Dedifferentiated amniotic fluid mesenchymal stem cell (primary cell): ENCODE measurements at regions not wholly inside any gene's neighbourhood (a gene's known extent, or its start where the extent isn't known, plus 50 kb on each side); places are given as distances from the start of the nearest gene placed in this dataset.

Source experiments
- DNase-seq: peaks from one replicate; pipeline ENCODE4 v3.0.0-alpha.2; 2016; ENCODE audit errors: extremely low spot score

DNA sequence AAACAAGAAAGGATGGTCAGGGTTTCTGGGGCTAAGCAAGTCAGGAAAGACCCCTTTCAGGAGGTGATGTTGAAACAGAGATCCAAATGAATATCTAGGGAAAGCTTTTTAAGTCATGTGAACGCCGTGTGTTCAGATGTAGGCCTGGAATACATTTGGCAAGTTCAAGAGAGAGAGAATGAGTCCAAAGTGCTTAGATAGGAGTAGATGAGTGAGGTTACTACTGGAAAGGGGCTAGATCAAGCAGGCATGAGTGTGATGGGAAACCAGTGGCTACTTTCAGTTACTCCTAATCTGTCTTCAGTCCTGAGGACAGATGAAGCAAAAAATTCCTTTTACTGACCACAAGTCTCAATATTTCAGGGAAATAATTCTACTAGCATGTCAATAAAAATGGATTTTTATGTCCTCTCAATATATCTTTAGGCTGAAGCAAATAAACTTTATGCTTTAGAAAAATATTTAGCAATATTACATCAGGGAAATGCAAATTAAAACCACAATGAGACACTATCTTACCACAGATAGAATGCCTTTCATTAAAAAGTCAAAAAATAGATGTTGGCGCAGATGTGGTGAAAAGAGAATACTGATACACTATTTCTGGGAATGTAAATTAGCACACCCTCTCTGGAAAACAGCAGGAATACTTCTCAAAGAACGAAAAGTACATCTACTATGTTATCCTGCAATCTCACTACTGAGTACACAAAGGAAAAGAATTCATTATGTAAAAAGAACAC is 1085.0 kb upstream of the TENM4 start:
- no peak for DNase-seq

DNA sequence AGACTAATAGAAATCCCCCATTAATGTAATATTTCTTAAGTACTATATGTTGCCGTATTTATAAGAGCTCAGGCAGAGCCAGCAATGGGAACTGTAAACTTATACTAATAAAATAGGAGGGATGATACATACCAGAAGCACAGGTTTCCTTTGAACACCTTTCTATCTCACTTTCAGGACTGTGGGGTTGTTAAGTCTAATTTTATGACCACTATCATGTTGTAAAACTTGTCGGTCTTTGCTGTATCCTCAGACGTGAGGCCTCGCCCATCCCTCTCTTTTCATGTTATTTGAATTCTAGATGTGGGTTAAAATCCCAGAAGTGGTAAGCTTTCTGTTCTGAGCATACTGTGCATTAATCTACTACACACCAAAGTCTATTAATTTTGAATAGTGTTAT is 1083.5 kb upstream of the TENM4 start:
- no peak for DNase-seq

DNA sequence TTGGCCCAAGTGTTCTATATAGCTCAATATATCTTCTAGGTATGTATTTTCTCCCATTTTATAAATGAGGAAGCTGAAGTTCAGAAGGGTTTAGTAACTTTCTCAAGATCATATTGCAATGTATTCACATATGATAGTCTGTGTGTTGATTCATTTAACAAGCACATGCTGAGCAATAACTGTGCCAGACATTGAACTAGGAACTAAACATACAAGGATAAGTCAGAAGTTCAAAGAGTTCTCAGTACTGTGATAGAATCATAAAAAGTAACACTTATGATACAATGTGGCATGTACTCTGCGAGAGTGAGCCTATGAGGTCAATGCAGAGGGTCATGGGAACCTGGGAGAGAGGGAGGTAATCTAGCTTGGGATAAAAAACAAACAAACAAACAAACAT is 1082.2 kb upstream of the TENM4 start:
- no peak for DNase-seq

DNA sequence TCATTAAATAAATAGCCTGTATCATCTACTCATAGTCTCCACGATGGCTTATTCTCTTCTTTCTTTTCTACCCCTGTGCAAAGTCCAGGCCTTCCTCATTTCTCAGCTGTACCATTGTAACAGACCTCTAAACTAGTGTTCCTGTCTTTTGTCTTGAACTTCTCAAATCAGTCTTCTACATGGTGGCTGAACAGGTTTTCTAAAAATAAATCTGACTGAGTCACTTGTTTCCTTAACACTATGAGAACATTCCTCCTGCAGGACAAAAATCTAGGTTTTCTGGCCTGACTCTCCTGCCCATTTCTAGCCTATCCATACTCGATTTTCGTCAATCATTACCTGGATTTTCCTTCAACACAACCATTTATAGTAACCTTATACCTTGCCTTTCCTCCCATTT is 1080.8 kb upstream of the TENM4 start:
- DNase-seq = no peak

DNA sequence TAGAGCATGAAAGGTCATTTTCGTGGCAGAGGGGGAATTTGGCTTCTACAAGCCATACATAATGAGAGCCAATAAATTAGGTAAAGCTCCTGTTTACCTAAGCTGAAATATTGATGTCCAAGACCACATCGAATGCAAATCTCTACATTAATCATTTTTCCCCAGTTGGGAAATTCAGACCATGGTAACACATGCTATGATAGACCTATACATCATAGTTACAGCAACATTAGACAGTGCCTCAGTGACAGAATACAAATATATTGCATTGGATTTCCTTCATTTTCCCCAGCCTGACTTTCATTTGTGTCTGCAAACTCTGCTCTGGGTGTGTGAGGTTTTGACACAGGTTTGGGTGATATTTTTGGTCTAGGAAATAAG is 1079.7 kb upstream of the TENM4 start:
- no peak for DNase-seq

DNA sequence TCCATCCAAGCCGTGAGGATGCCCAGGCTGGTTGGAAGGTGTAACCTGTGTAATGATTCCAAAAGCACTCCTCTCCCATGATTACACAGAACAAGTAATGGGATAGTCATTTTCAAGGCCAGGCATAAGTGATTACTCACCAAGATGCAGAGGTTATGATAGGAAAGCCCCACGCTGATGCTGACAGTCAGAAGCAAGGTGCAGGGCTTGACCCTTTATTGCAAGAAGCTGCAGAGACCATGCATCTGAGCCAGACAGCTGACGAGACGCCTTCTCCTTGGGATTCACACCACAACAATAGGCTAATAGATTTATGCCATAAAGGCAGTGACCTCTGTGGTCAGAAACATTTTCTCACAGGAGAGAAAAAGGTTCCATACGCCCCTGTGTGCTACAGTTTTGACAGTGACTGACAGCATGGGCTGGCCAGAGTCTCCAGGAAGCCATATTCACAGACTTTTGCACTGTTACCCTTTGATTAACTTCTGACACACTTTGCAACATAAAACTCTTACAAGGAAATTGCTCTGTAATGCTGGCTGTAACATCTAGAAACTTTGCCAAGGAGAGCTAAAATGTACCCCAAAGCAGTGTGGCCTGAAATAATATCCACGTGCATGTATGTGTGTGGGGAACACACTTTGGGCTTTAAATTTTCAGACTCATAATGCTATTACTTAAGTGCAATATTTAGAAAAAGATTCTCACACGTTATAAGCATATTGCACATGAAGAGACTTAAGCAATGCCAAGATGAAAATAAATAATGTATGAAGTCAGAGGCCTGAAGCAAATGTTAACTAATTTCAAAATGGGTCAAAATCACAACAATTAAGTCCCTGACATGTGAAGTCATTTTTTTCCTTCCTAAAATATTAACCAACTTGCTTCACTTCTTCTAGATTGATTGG is 1079.0 kb upstream of the TENM4 start:
- DNase-seq = no peak

DNA sequence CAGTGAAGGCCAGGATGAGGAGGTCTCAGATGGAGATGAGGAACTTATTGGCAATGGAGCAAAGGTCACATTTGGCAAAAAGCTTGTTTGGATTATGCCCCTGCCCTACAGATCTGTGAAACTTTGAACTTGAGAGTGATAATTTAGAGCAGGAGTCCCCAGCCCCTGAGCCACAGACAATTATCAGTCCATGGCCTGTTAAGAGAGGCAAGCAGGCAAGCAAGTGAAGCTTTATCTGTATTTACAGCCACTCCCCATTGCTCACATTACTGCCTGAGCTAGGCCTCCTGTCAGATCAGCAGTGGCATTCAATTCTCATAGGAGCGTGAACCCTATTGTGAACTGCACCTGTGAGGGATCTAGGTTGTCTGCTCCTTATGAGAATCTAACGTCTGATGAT is 1076.9 kb upstream of the TENM4 start:
- no peak for DNase-seq

DNA sequence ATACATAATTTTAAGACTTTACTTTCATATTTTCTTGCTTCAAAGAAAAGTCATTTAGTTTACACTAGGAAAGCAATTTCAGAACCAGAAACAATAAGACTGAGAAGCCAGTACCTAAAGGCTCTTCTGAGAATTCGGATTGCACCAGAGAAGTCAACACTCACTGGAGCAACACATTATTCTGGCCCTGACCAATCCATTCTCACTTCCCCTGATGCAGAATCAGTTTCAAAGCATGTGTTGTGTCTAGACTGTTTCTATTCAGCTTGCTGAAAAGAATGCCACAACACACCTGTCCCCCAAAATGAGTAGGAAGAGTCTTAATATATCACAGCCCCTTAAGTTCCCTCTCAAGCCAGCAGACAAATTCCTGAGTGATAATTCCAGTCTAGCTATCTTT is 1074.3 kb upstream of the TENM4 start:
- no peak for DNase-seq

DNA sequence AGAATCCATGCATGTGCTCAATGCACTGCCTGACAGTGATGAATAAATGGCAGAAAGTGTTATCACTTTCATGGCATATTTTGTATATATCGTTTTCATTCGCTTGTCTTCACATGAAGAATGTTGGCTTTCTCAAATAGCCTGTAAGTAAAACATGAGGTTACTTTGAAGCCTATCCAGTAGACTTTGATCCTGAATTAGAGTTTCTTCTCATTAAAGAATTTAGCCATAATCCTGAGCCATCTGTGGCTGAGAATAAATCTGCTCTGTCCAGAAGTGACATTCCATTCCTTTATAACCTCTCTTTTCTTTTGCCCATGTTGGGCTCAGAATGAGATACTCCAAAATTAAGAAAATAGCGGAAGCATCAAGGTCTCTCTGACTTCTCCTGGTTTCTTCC is 1071.7 kb upstream of the TENM4 start:
- DNase-seq = no peak

DNA sequence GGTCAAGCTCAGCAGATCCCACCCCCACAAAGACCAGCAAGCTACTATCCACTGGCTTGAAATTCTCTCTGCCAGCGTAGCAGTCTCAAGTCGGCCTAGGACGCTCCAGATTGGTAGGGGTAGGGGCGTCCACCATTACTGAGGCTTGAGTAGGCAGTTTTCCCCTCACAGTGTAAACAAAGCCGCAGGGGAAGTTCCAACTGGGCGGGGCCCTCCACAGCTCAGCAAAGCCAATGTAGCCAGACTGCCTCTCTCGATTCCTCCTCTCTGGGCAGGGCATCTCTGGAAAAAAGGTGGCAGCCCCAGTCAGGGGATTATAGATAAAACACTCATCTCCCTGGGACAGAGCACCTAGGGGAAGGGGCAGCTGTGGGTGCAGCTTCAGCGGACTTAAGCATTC is 1064.9 kb upstream of the TENM4 start:
- DNase-seq = no peak

DNA sequence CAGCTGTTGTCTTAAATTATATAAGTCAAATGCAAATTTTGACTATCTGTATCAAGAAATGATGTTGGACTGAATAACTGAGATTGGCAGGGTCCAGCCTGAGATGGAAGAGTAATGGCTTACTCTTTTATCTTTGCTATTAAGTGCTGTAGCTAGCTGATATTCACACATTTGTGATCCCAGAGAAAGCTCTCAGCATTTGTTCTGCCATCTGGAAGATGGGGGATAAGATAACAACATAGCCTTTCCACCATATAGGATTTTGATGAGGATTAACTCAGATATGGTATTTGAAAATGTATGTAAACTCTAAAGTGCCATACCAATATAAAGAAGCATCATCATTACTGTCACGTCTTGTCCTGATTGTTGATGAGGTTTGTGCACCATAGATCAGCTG is 1063.2 kb upstream of the TENM4 start:
- no peak for DNase-seq

DNA sequence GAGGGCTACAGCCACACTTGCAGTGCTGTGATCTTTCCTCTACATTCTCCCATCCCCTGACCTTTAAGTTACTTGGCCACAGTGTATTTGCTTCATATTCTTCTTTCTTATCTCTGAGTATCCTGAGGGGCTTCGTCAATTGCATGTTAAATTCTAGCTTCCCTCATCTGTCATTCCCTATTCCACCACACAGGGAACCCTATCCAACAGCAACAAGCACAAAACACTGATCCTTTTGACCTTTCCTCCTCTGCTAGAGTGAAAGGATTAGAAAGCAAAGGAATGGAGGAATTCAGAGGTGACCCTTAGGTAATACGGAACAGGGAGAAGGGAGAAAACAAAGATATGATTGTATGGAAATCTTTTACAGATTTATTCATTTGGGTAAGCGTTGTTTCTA is 1061.7 kb upstream of the TENM4 start:
- DNase-seq = no peak

DNA sequence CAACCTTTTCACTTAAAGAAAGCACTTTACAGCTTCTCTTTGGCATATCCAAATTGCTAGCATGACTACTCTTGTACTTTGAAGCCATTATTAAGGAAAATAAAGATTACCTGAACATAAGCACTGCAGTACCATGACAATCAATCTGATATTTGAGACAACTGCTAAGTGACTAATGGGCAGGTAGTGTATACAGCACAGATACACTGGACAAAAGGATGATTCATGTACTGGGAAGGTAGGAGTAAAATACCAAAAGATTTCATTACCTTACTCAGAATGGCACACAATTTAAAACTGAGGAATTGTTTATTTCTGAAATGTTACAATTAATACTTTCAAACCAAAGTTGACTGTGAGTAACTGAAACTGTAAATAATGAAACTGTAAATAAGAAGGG is 1054.3 kb upstream of the TENM4 start:
- no peak for DNase-seq

DNA sequence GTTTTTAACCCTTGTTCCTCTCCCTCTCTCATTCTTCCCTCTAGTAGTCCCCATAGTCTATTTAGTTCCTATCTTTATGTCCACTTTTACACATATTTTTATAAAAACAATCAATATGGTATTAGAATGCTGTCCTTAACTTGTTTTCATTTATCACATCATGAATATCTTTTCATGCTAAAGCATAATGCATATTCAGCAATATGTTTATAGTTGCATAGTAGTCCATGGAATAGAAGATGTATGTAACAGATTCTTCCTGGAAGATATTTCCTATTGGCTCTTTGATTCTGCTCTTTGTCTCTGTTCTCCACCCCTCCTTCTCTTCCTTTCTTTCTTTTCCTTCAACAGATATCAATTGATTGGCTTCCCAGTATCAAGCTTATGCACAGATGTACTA is 1047.1 kb upstream of the TENM4 start:
- DNase-seq = no peak

DNA sequence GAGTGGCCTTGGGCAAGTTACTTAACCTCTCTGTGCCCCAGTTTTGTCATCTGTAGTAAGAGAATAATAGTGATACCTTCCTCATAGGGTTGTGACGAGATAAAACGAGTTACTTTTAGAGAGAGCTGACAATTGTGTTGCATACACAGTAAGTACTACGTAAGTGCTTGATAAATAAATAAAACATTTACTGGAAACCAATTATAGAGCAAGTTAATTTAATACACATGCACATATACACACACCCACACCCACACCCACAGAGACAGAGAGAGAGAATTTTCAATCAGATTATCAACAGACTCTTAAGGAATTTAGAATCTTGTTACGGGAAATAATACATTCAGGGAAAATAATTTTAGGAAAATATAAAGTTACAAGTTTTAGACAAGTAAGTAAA is 1045.8 kb upstream of the TENM4 start:
- no peak for DNase-seq

DNA sequence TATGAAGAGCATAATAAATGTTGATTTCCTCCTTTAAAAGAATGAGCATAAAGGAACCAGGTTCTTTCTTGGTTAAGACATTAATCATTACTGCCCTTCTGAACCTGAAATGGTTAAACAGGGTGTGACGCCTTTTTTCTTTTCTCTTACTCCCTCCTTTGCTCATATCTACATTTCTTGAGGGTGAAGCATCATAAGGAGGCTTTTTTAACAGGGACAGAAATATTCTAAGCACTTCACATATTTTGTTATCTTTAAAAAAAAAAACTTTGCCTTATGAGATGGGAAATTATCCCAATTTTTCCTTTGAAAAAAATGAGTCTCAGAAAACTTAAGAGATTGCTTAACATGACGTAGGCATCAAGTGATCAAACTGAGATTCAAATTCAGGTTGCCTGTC is 1036.3 kb upstream of the TENM4 start:
- DNase-seq = no peak

DNA sequence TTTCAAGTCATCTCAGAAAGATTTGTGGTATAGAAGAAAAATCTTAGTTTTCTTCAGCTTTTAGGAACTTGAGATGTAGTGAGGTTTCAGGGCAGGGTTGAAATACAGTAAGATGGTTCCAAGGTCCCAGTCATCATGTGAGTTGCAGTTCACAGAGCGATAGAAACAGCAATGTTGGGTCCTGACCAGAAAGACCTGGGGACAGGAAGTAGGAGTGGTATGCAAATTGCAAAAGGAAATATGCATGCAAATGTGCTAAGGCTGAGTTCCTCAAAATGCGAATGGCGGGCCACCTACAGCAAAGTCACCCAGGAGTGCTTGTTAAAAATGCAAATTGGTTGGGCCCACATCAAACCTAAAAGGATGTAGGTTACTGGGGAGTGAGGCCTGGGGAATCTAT is 1032.7 kb upstream of the TENM4 start:
- no peak for DNase-seq

DNA sequence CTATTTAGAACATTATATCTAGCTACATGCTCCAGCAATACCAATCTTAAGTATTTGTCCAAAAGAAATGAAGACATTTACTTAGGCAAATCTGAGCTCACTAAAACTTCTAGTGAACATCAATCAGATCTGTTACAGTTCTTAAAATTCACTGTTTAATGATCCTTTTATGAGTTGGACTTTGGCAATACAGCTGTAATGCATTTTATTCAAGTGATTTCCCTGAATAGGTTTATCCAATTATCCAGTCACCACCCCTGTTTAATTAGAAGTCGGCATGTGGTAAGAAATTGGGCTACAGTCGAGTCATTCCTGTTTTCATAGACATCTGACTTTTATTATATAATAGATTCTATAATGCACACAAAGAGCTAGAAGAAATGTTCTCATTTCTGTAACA is 1029.0 kb upstream of the TENM4 start:
- no peak for DNase-seq

DNA sequence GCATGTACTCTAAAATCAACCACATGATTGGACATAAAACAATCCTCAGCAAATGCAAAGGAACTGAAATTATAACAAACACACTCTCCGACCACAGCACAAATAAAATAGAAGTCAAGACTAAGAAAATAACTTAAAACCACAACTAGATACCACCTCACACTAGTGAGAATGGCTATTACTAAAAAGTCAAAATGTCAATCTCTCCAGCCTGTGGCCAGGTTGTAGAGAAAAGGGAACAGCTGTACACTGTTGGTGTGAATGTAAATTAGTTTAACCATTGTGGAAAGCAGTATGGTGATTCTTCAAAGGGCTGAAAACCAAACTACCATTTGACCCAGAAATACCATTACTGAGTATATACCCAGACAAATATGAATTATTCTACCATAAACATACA is 1025.7 kb upstream of the TENM4 start:
- DNase-seq = no peak

DNA sequence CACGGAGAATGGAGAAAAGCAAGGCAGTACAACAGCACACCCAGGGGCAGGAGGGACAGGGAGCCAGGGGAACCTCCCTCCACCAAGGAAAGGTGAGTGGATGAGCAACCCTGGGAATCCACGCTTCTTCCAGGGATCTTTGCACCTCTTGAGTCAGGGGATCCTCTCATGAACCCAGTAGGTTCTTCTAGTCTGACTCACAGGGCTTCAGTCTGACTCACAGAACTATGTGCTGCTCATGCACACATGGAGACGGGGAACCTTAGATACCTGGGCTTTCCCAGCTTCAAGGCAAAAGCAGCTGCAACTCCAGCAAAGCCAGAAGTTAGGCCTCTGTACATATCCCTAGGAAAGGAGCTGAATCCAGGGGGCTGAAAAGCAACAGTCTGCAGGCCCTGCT is 1021.4 kb upstream of the TENM4 start:
- no peak for DNase-seq

DNA sequence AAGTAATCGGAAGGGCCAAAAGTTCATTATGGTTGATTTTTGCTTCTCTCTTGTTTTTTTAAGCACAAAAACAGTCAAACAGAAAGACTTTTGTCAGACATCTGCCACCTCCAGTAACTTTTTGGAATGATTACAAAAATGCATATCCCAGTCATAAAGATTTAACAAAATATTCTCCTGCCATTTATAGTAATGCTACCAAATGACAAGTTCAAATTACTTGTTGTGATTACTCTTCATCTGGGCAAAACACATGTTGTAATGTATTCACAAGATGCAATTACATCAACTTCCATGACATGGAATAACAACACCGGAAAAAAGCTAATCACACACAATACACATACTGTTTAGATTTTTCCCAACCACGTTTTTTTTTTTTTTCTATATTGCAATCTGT is 1017.5 kb upstream of the TENM4 start:
- no peak for DNase-seq

DNA sequence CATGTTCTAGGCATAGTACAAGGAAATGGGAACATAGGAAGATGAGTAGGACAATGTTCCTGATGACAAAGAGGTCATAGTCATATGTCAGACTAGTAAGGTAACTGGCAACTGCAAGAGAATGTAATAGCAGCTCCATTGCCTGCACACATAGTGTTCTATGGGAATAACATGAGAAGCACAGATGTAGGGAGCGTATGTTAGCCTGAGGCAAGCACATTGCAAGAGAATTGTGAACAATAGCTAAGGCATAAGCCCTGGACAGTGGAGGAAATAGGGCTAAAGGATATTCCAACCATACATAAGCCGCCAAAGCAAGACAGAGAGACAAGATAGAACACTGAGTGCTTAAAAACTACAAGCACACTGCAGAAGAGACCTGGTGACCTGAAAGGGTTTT is 1017.0 kb upstream of the TENM4 start:
- DNase-seq = no peak

DNA sequence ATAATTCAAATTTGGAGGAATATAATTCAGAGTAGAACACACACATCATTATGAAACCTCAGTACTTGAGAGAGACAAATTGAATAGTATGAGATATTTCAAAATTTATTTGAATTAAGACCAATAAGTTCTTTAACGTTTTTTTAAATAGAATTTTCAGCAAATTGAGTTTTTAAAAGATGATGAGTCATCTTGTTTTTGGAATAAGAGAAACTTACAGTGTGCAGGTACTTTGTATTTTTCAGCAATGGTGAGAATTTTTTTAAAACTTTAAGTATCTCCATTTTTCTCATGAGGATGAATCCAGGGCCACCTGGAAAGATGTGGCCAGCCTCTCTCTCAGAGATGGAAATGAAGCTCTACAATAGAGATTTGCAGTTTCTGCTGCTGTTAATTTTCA is 1015.0 kb upstream of the TENM4 start:
- no peak for DNase-seq

DNA sequence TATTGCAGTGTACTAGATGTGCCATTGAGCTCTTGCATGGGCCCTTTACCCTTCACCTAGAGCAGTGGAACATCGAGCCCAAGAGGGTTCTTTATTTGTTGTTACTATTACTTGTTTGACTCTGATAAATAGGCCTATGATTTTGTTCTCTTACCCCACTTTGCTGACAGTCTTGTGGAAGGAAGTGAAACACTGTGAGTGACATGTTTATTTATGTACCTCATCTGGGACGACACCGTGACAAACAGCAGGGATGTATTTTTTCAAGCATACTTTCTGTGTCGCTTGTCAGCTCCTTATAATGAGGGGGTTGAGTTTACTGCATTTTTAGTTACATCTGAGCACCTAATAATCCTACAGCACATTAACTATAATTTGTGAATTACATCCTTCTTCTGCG is 1010.3 kb upstream of the TENM4 start:
- DNase-seq = no peak
